Mucosa of descending colon (tissue), 3 donors: ENCODE measurements at regions not wholly inside any gene's neighbourhood (a gene's known extent, or its start where the extent isn't known, plus 50 kb on each side); places are given as distances from the start of the nearest gene placed in this dataset.

Experiments used
- ATAC-seq: fragments of 200-7000 bp; cut with Tn5 transposase; one replicate; pipeline ENCODE4 v1.9.1; 2020; ENCODE audit warnings: mild to moderate bottlenecking, moderate library complexity
- DNase-seq, 3 donors: peaks; one replicate each; pipeline ENCODE4 v3.0.0-alpha.2; 2020
- H3K36me3 ChIP-seq: fragments of 200-600 bp; one replicate; pipeline ENCODE4 v1.8.0; 2021; ENCODE audit warnings: low read depth, mild to moderate bottlenecking
- H3K4me1 ChIP-seq: fragments of 200-600 bp; one replicate; pipeline ENCODE4 v1.8.0; 2021; ENCODE audit warnings: low read depth, mild to moderate bottlenecking
- H3K4me3 ChIP-seq: fragments of 200-600 bp; one replicate; pipeline ENCODE4 v1.8.0; 2021; ENCODE audit warnings: mild to moderate bottlenecking
- H3K9me3 ChIP-seq: fragments of 200-600 bp; one replicate; pipeline ENCODE4 v1.8.0; 2021; ENCODE audit warnings: mild to moderate bottlenecking
- CTCF ChIP-seq: fragments of 200-600 bp; IDR thresholded peaks from one replicate; pipeline ENCODE4 v1.8.0; 2022; ENCODE audit warnings: antibody characterized with exemption, mild to moderate bottlenecking
- intact Hi-C, 2 donors: fragments of 100-400 bp; cut with DNase I in 1 of 2; cut with micrococcal nuclease in 1 of 2; formaldehyde crosslinking; loops; one replicate each; pipeline versions ENCODE4 v1.11.0 to v1.11.1; 2022; cut with DNase I, micrococcal nuclease
- donor health status: DM: no; HTN: no; CAD: no; lungs with moderate emphysema.
- donor health status: DM: no; HTN: no; CAD: no.
- donor health status: DM: no; HTN: yes; CAD: no.

DNA sequence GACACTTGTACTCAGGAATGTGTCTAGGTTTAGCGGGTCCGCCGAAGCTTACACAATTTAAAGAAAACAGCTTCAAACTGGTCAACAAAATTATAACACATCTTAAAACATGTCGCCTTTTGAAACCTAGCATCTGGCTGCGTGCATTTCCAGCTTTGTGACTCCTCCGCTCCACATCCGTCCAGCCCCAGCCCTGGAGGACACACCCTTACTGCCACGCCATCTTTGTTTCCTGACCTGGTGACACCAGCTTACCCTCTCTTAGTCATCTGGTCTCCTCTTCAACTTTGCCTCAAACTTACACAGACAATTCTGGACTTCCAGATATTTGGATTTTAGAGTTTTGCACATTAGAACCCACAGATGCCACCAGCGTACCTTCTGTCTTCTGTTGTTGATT is 198.7 kb upstream of the VSTM2A start:
- Histone ChIP-seq H3K4me3 (no peak overlapping the region), H3K36me3 (no peaks in the 10 kb centered on the region), H3K9me3 (no peaks in the 10 kb centered on the region), H3K4me1 (no peaks in the 10 kb centered on the region)
- DNase-seq (no peak), ATAC-seq (no peak)
- TF ChIP-seq CTCF: no peak
- intact Hi-C loops: no loop called here

DNA sequence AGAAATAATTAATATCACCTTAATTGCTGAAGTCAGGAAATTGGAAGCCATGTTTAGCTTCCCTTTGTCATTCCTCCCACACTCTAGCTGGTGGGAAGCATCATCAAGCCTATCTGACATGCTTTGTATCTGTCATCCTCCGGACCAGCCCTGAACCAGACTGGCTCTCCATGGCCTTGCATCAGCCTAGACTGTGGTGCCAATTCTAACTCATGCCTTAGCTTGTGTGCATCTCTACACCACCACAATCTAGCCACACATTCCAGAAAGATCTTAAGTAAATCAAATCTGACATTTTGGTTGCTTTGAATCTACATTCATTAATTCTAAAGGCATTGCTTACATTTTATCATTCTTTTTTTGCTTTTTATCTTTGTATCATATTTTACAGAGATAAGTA is 196.4 kb upstream of the VSTM2A start:
- DNase-seq (no peak), ATAC-seq (no peak)
- Histone ChIP-seq H3K9me3 (no peaks in the 10 kb centered on the region), H3K36me3 (no peaks in the 10 kb centered on the region), H3K4me3 (no peak overlapping the region), H3K4me1 (no peaks in the 10 kb centered on the region)
- TF ChIP-seq CTCF: no peak
- intact Hi-C loops: no loop called here

DNA sequence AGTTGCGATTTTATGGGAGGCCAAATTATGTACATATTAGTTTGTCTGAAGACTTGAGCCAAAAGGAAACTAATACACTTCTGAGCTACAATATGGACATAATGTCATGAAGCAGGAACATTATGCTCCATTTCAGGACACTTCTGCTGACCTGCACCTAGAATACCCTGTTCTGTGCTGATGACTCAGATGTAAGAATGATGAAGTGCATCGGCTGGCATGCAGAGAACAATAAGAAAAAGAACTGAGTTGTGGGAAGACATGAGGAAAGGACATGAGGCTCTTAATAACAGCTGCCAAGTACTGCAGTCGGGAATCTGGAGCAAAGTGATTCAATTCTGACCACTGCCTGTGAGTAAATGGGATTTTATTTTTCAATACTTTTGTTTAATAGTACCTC is 192.9 kb upstream of the VSTM2A start:
- TF ChIP-seq CTCF: no peak
- no peak for ATAC-seq
- H3K9me3 ChIP-seq: no peaks in the 10 kb centered on the region
- intact Hi-C loops: no loop called here
- no peak for DNase-seq
- H3K36me3 ChIP-seq: no peaks in the 10 kb centered on the region
- no peaks in the 10 kb centered on the region for H3K4me1 ChIP-seq
- no peak overlapping the region for H3K4me3 ChIP-seq

DNA sequence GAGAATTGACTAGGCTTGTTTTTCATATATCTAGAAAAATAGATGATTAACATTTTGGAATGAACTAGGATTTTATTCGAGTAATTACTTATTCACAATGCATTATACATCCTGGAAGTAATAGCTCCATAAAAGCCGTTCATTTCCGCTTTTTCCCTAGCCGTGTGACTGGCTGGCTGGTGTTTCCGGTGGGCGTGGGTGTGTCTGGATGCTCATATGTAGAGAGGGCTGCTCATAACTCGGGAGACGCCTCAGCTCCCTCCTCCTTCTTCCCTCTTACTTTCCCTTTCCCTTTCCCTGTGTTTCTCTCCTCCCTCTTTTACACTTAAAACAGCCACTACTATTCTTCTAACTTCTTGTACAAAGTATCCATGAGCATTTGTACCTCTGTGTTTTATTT is 187.7 kb upstream of the VSTM2A start:
- DNase-seq (no peak), ATAC-seq (no peak)
- Histone ChIP-seq H3K36me3 (no peaks in the 10 kb centered on the region), H3K4me3 (no peak overlapping the region), H3K9me3 (no peaks in the 10 kb centered on the region), H3K4me1 (no peaks in the 10 kb centered on the region)
- intact Hi-C loops: no loop called here
- TF ChIP-seq CTCF: no peak

DNA sequence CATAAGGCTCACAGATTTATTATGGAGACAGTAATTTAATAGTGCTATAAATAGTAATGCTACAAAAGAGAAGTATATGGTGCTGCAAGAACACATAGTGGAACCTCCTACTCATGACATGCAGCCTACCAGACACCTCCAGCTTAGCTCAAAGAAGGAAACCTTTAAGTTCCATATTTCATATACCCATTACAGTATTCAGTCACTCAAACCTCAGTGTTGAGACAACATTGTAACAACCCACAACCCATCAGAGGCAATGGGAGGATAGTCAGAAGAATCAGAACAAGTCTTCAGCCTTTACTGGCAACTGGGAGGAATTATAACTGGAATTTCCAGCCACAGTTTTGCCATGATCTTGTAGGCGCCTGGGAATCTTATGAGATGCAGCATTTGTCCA is 186.3 kb upstream of the VSTM2A start:
- no peak for TF ChIP-seq CTCF
- ATAC-seq (no peak), DNase-seq (no peak)
- H3K4me3 ChIP-seq: no peak overlapping the region
- H3K36me3 ChIP-seq: no peaks in the 10 kb centered on the region
- intact Hi-C loops: no loop called here
- no peaks in the 10 kb centered on the region for H3K9me3 ChIP-seq
- no peaks in the 10 kb centered on the region for H3K4me1 ChIP-seq

- ATAC-seq (no peak), DNase-seq (no peak)
- no peaks in the 10 kb centered on the region for H3K4me1 ChIP-seq
- no peak overlapping the region for H3K4me3 ChIP-seq
- intact Hi-C loops: no loop called here
- H3K9me3 ChIP-seq: no peaks in the 10 kb centered on the region
- no peaks in the 10 kb centered on the region for H3K36me3 ChIP-seq
- TF ChIP-seq CTCF: no peak
Measured at GRCh38 chr7:54360075-54360840, 181.9 kb upstream of the VSTM2A start.
